Stimulated activated CD8-positive, alpha-beta memory T cell treated with anti-CD3 and anti-CD28 coated beads, Interleukin-12 subunit alpha, Interleukin-12 subunit beta, amount 100 ng/mL, for 1 hour (primary cell): ENCODE measurements at regions not wholly inside any gene's neighbourhood (a gene's known extent, or its start where the extent isn't known, plus 50 kb on each side); places are given as distances from the start of the nearest gene placed in this dataset.
"Not testable (repeated sequence)": the region's sequence is repeated elsewhere in the genome, so short reads cannot be mapped to it uniquely, and the experiment has no call there.

Experiments used
- DNase-seq: peaks from one replicate; pipeline ENCODE4 v3.0.0-alpha.2; 2020; ENCODE audit warnings: low read depth

- no peak for DNase-seq
Measured at GRCh38 chr5:164504141-164504772, 998.8 kb downstream of the MAT2B start.

- DNase-seq, result no peak
Measured at GRCh38 chr5:164505791-164506190, 1000.4 kb downstream of the MAT2B start.

GRCh38 chr5:164518067-164518740, 1012.8 kb downstream of the MAT2B start:
- DNase-seq, result no peak

- DNase-seq, result no peak
Measured at GRCh38 chr5:164518741-164519080, 1013.3 kb downstream of the MAT2B start.

GRCh38 chr5:164532235-164532900, 1026.9 kb downstream of the MAT2B start:
- DNase-seq, result no peak

GRCh38 chr5:164533426-164533825, 1028.0 kb downstream of the MAT2B start:
- DNase-seq, result not testable (repeated sequence)

- no peak for DNase-seq
Measured at GRCh38 chr5:164540174-164540573, 1034.8 kb downstream of the MAT2B start.

- DNase-seq, result no peak
Measured at GRCh38 chr5:164545507-164545906, 1040.1 kb downstream of the MAT2B start.

GRCh38 chr5:164553851-164554250, 1048.4 kb downstream of the MAT2B start:
- no peak for DNase-seq

GRCh38 chr5:164555809-164556208, 1050.4 kb downstream of the MAT2B start:
- no peak for DNase-seq

GRCh38 chr5:164560216-164560615, 1054.8 kb downstream of the MAT2B start:
- DNase-seq, result no peak

GRCh38 chr5:164561933-164562872, 1056.8 kb downstream of the MAT2B start:
- no peak for DNase-seq

GRCh38 chr5:164563370-164563769, 1058.0 kb downstream of the MAT2B start:
- DNase-seq, result no peak

GRCh38 chr5:164573397-164573796, 1068.0 kb downstream of the MAT2B start:
- no peak for DNase-seq

GRCh38 chr5:164577201-164577600, 1071.8 kb downstream of the MAT2B start:
- DNase-seq, result no peak

GRCh38 chr5:164577742-164578141, 1072.3 kb downstream of the MAT2B start:
- no peak for DNase-seq

- DNase-seq, result no peak
Measured at GRCh38 chr5:164578401-164578800, 1073.0 kb downstream of the MAT2B start.

GRCh38 chr5:164578911-164579310, 1073.5 kb downstream of the MAT2B start:
- DNase-seq, result no peak

GRCh38 chr5:164580155-164580554, 1074.7 kb downstream of the MAT2B start:
- no peak for DNase-seq

- no peak for DNase-seq
Measured at GRCh38 chr5:164581889-164582288, 1076.5 kb downstream of the MAT2B start.

GRCh38 chr5:164593982-164594381, 1088.6 kb downstream of the MAT2B start:
- DNase-seq, result no peak

- no peak for DNase-seq
Measured at GRCh38 chr5:164597293-164597900, 1092.0 kb downstream of the MAT2B start.
